ENCODE measurements at regions not wholly inside any gene's neighbourhood (a gene's known extent, or its start where the extent isn't known, plus 50 kb on each side); places are given as distances from the start of the nearest gene placed in this dataset.

- no peak for TF ChIP-seq RUNX3 (IDR thresholded peaks at IDR 0.05; ENCODE audit: low read length)
- no peak for TF ChIP-seq PAX8 (IDR thresholded peaks at IDR 0.05)
- TF ChIP-seq BHLHE40 (IDR thresholded peaks at IDR 0.05; ENCODE audit: borderline replicate concordance in 1 of 2, low read depth in 2 of 2, low read length in 1 of 2) = no peak
- TF ChIP-seq SKIL (IDR thresholded peaks at IDR 0.05; ENCODE audit: low read depth, poor library complexity, severe bottlenecking) = no peak
- TF ChIP-seq ZBED1 (IDR thresholded peaks at IDR 0.05; ENCODE audit: borderline replicate concordance) = no peak
These were observed 63.5 kb upstream of the EN2 start (continued) for GRCh38 chr7:155394413-155394812.

- no peak for FAIRE-seq
- Histone ChIP-seq H3K9ac (ENCODE audit: control insufficient read depth, insufficient read depth, low read length) (no peak overlapping the region), H4K20me1 (ENCODE audit: control insufficient read depth, insufficient read depth) (no peaks in the 10 kb centered on the region), H3K79me2 (ENCODE audit: control insufficient read depth, insufficient read depth, low read length) (no peaks in the 10 kb centered on the region), H3K27ac (ENCODE audit: control insufficient read depth, insufficient read depth) (no peak overlapping the region), H3K4me2 (ENCODE audit: control insufficient read depth, insufficient read depth) (no peak overlapping the region), H2AFZ (ENCODE audit: control insufficient read depth, low read depth, low read length) (no peak overlapping the region), H3K36me3 (ENCODE audit: control insufficient read depth in 2 of 2, insufficient read depth in 2 of 2, low read length in 1 of 2) (no peaks in the 10 kb centered on the region), H3K4me1 (ENCODE audit: control insufficient read depth, insufficient read depth, low read length) (no peaks in the 10 kb centered on the region), H3K9me3 (replicated peaks; ENCODE audit: control insufficient read depth, insufficient read depth, low read length) (no peaks in the 10 kb centered on the region), H3K27me3 (replicated peaks in 1 of 2; ENCODE audit: control insufficient read depth in 2 of 2, insufficient read depth in 2 of 2, low read length in 1 of 2) (peaks cover 0 to 1% of the 10 kb centered on the region in 2 experiments; a peak in 1 of 4 replicates), H3K4me3 (no peak overlapping the region)
- no peak for DNase-seq (ENCODE audit: low read depth, low spot score)
- intact Hi-C loops (cut with micrococcal nuclease; ENCODE audit: unreplicated experiment) (no loop called here), in situ Hi-C loops (cut with MboI) (loop anchor here (25.0 kb wide), 1 partner anchor 367 kb away; no protein-coding TSS in a partner anchor)
- CTCF ChIA-PET = no interaction called here
- no TSS peak for BruUV-seq (replicated peaks)
- POLR2A ChIA-PET = no interaction called here
- ATAC-seq = no peak
- RAD21 ChIA-PET (ENCODE audit: unreplicated experiment) = no interaction called here
- SMC1A ChIA-PET (ENCODE audit: uncharacterized antibody, unreplicated experiment) = no interaction called here
- 30% methylated on average over 17 of the region's 17 CpGs for WGBS (ENCODE audit: insufficient coverage, insufficient replicate concordance, low lambda C conversion rate, missing lambda C conversion rate)
- TF ChIP-seq CEBPZ (IDR thresholded peaks at IDR 0.05; ENCODE audit: low read depth, low read length) (no peak), HDGF (IDR thresholded peaks at IDR 0.05) (no peak), DPF2 (IDR thresholded peaks at IDR 0.05) (no peak), ZBTB33 (IDR thresholded peaks at IDR 0.05) (no peak), ZBTB11 (CRISPR knock-in tag; IDR thresholded peaks at IDR 0.05) (no peak), ZNF24 (IDR thresholded peaks at IDR 0.05) (no peak), IRF4 (IDR thresholded peaks at IDR 0.05; ENCODE audit: low read depth, low read length) (no peak)
These were observed 62.6 kb upstream of the EN2 start for GRCh38 chr7:155395176-155395797.
